Neural progenitor cell (in vitro differentiated cells): ENCODE measurements at regions not wholly inside any gene's neighbourhood (a gene's known extent, or its start where the extent isn't known, plus 50 kb on each side); places are given as distances from the start of the nearest gene placed in this dataset.

Experiments
- DNase-seq: peaks from one replicate; pipeline ENCODE4 v3.0.0-alpha.2; 2016; ENCODE audit warnings: low spot score
- H2AFZ ChIP-seq: fragments of 200-600 bp; sonication (generic); replicated peaks from 2 replicates; pipeline ENCODE4 v1.6.1; 2016; ENCODE audit warnings: antibody characterized with exemption
- H3F3A ChIP-seq: fragments of 200-600 bp; sonication (generic); 2 replicates; pipeline ENCODE4 v1.6.1; 2016; ENCODE audit warnings: antibody characterized with exemption, low read depth
- H3K27ac ChIP-seq: fragments of 200-600 bp; sonication (generic); 2 replicates; pipeline ENCODE4 v1.5.1; 2016; ENCODE audit warnings: mild to moderate bottlenecking
- H3K27me3 ChIP-seq: fragments of 200-600 bp; sonication (generic); 2 replicates; pipeline ENCODE4 v1.6.1; 2016; ENCODE audit warnings: mild to moderate bottlenecking, moderate library complexity
- H3K36me3 ChIP-seq: fragments of 200-600 bp; sonication (generic); 2 replicates; pipeline ENCODE4 v1.5.1; 2016
- H3K4me1 ChIP-seq: fragments of 200-600 bp; sonication (generic); 2 replicates; pipeline ENCODE4 v1.6.1; 2016; ENCODE audit warnings: mixed run types
- H3K4me2 ChIP-seq: fragments of 200-600 bp; sonication (generic); 2 replicates; pipeline ENCODE4 v1.6.1; 2016
- H3K4me3 ChIP-seq: fragments of 200-600 bp; sonication (generic); 2 replicates; pipeline ENCODE4 v1.5.1; 2016
- H3K79me2 ChIP-seq: fragments of 200-600 bp; sonication (generic); 2 replicates; pipeline ENCODE4 v1.6.1; 2016; ENCODE audit warnings: low read depth
- H3K9ac ChIP-seq: fragments of 200-600 bp; sonication (generic); 2 replicates; pipeline ENCODE4 v1.6.1; 2016
- H3K9me3 ChIP-seq: fragments of 200-600 bp; sonication (generic); 2 replicates; pipeline ENCODE4 v1.5.1; 2016; ENCODE audit warnings: low read depth
- H4K20me1 ChIP-seq: fragments of 200-600 bp; sonication (generic); 2 replicates; pipeline ENCODE4 v1.6.1; 2016; ENCODE audit warnings: low read depth
- H3K27ac Mint-ChIP-seq: 3 replicates; pipeline ENCODE4 v1.8.0; 2021; ENCODE audit warnings: mixed read lengths
- H3K27me3 Mint-ChIP-seq: 2 replicates; pipeline ENCODE4 v1.8.0; 2022; ENCODE audit warnings: low read depth, mild to moderate bottlenecking, inconsistent platforms, moderate library complexity, mixed read lengths; ENCODE audit not compliant: insufficient read depth
- H3K36me3 Mint-ChIP-seq: 3 replicates; pipeline ENCODE4 v1.8.0; 2021; ENCODE audit warnings: mixed read lengths
- H3K4me1 Mint-ChIP-seq: 3 replicates; pipeline ENCODE4 v1.8.0; 2021; ENCODE audit warnings: mixed read lengths
- H3K4me3 Mint-ChIP-seq: 3 replicates; pipeline ENCODE4 v1.8.0; 2021; ENCODE audit warnings: mild to moderate bottlenecking, moderate library complexity, mixed read lengths
- H3K9me3 Mint-ChIP-seq: 3 replicates; pipeline ENCODE4 v1.8.0; 2020; ENCODE audit warnings: mixed read lengths
- EZH2 ChIP-seq: fragments of 200-600 bp; sonication (generic); IDR thresholded peaks from 2 replicates; pipeline ENCODE4 v1.6.1; 2017; ENCODE audit warnings: antibody characterized with exemption, mild to moderate bottlenecking, moderate library complexity
- EZH2phosphoT487 ChIP-seq: fragments of 200-600 bp; sonication (generic); IDR thresholded peaks from 2 replicates; pipeline ENCODE4 v1.6.1; 2017; ENCODE audit warnings: antibody characterized with exemption
- TF ChIP-seq, protein P1 (sequence below): fragments of 200-600 bp; sonication (generic); IDR thresholded peaks from 2 replicates; pipeline ENCODE4 v1.5.1; 2017; ENCODE audit warnings: antibody characterized with exemption, mild to moderate bottlenecking

- Histone ChIP-seq H3F3A (peaks cover 15% of the 10 kb centered on the region), H3K4me1 (peaks cover 53% of the 10 kb centered on the region), H2AFZ (no peak overlapping the region), H3K27me3 (no peaks in the 10 kb centered on the region), H3K9me3 (no peaks in the 10 kb centered on the region), H3K27ac (peak overlapping the region; percentile 62), H3K79me2 (no peaks in the 10 kb centered on the region), H3K4me3 (no peak overlapping the region), H3K9ac (no peak overlapping the region), H3K36me3 (no peaks in the 10 kb centered on the region), H4K20me1 (no peaks in the 10 kb centered on the region), H3K4me2 (peak overlapping the region; percentile 70)
- H3K36me3 Mint-ChIP-seq: no peaks in the 10 kb centered on the region
- H3K4me1 Mint-ChIP-seq: peaks cover 35% of the 10 kb centered on the region
- TF ChIP-seq, protein P1, sequence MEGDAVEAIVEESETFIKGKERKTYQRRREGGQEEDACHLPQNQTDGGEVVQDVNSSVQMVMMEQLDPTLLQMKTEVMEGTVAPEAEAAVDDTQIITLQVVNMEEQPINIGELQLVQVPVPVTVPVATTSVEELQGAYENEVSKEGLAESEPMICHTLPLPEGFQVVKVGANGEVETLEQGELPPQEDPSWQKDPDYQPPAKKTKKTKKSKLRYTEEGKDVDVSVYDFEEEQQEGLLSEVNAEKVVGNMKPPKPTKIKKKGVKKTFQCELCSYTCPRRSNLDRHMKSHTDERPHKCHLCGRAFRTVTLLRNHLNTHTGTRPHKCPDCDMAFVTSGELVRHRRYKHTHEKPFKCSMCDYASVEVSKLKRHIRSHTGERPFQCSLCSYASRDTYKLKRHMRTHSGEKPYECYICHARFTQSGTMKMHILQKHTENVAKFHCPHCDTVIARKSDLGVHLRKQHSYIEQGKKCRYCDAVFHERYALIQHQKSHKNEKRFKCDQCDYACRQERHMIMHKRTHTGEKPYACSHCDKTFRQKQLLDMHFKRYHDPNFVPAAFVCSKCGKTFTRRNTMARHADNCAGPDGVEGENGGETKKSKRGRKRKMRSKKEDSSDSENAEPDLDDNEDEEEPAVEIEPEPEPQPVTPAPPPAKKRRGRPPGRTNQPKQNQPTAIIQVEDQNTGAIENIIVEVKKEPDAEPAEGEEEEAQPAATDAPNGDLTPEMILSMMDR: no peak
- no peak for TF ChIP-seq EZH2
- TF ChIP-seq EZH2phosphoT487: no peak
- H3K27ac Mint-ChIP-seq: no peak overlapping the region
- DNase-seq: no peak
- no peak overlapping the region for H3K4me3 Mint-ChIP-seq
- peaks cover 9% of the 10 kb centered on the region for H3K9me3 Mint-ChIP-seq
- peaks cover 4% of the 10 kb centered on the region for H3K27me3 Mint-ChIP-seq
Observed at GRCh38 chr1:80656641-80657040, 1144.1 kb upstream of the ADGRL2 start.

GRCh38 chr1:80656014-80656636, 1144.6 kb upstream of the ADGRL2 start:
- no peak overlapping the region for H3K27ac ChIP-seq
- H3K27ac Mint-ChIP-seq: no peak overlapping the region
- peak; percentile 58 for DNase-seq

DNA sequence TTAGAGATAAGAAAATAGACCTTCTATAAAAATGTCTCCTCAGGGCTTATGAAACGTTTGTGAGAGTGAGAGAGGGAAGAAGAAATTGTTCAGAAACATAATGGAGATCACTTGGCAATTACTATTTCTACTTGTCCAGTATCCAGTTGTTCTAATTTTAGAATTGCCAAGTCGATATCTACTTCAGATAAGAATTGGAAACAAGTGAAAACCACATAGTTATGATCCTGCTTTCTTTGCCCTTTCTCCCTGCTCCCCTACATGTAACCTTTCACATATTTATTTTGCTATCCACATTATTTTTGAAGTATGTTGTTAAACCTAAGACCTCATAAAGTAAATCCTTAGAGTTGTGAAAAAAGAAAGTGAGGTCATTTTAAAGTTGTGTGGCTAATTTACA, 1154.7 kb upstream of the ADGRL2 start:
- Mint-ChIP-seq H3K36me3 (no peaks in the 10 kb centered on the region), H3K27me3 (no peaks in the 10 kb centered on the region), H3K4me1 (no peaks in the 10 kb centered on the region), H3K4me3 (no peak overlapping the region), H3K9me3 (no peaks in the 10 kb centered on the region), H3K27ac (no peak overlapping the region)
- no peak for DNase-seq
- no peak overlapping the region for H2AFZ ChIP-seq
- H3K4me2 ChIP-seq: no peak overlapping the region
- no peaks in the 10 kb centered on the region for H3K27me3 ChIP-seq
- H3K36me3 ChIP-seq: no peaks in the 10 kb centered on the region
- no peaks in the 10 kb centered on the region for H3K9me3 ChIP-seq
- H3F3A ChIP-seq: no peaks in the 10 kb centered on the region
- TF ChIP-seq EZH2 (no peak), EZH2phosphoT487 (no peak)
- TF ChIP-seq, protein P1: no peak
- no peaks in the 10 kb centered on the region for H3K79me2 ChIP-seq
- H3K27ac ChIP-seq: no peak overlapping the region
- no peaks in the 10 kb centered on the region for H3K4me1 ChIP-seq
- no peak overlapping the region for H3K9ac ChIP-seq
- H4K20me1 ChIP-seq: no peaks in the 10 kb centered on the region
- no peak overlapping the region for H3K4me3 ChIP-seq

More at GRCh38 chr1:80656014-80656636, 1144.6 kb upstream of the ADGRL2 start:
- Histone ChIP-seq H3K36me3 (no peaks in the 10 kb centered on the region), H3K79me2 (no peaks in the 10 kb centered on the region), H3K27me3 (no peaks in the 10 kb centered on the region), H4K20me1 (no peaks in the 10 kb centered on the region), H3F3A (peaks cover 15% of the 10 kb centered on the region), H3K4me1 (peaks cover 53% of the 10 kb centered on the region), H3K4me3 (no peak overlapping the region), H3K9ac (no peak overlapping the region), H3K9me3 (no peaks in the 10 kb centered on the region), H3K4me2 (no peak overlapping the region), H2AFZ (peak overlapping the region; percentile 22)
- TF ChIP-seq, protein P1: peak; percentile 65
- TF ChIP-seq EZH2phosphoT487 (no peak), EZH2 (no peak)
- Mint-ChIP-seq H3K36me3 (no peaks in the 10 kb centered on the region), H3K9me3 (peaks cover 9% of the 10 kb centered on the region), H3K27me3 (peaks cover 4% of the 10 kb centered on the region), H3K4me3 (no peak overlapping the region), H3K4me1 (peaks cover 35% of the 10 kb centered on the region)
